ENCODE measurements at regions not wholly inside any gene's neighbourhood (a gene's known extent, or its start where the extent isn't known, plus 50 kb on each side); places are given as distances from the start of the nearest gene placed in this dataset.
A peak's percentile ranks its signal among the peaks of the same experiment; 100 is the strongest.

GRCh38 chr13:109691689-109692088 lies 94.7 kb downstream of the IRS2 start:
- H3K4me3 ChIP-seq (ENCODE audit: low read depth, low read length) = no peak overlapping the region
- H3K14ac ChIP-seq (ENCODE audit: low read length) = no peak overlapping the region
- H4K12ac ChIP-seq (ENCODE audit: low read depth, low read length) = no peak overlapping the region
- H2BK120ac ChIP-seq (ENCODE audit: insufficient read depth, low read length, poor library complexity) = no peak overlapping the region
- no peak overlapping the region for H3K4ac ChIP-seq (ENCODE audit: low read depth, low read length)
- H2AFZ ChIP-seq (ENCODE audit: insufficient read depth, low read length, poor library complexity) = no peak overlapping the region
- H3K36me3 ChIP-seq (ENCODE audit: control insufficient read depth in 1 of 2, insufficient read depth in 2 of 2, low read length in 2 of 2) = no peaks in the 10 kb centered on the region
- H4K8ac ChIP-seq (ENCODE audit: low read depth, low read length) = no peak overlapping the region
- H2AK5ac ChIP-seq (ENCODE audit: low read length) = no peak overlapping the region
- H2BK12ac ChIP-seq (ENCODE audit: low read length) = no peak overlapping the region
- H3K4me2 ChIP-seq (ENCODE audit: low read length) = no peak overlapping the region
- DNase-seq = no peak
- H2BK5ac ChIP-seq (ENCODE audit: low read depth, low read length, poor library complexity) = no peak overlapping the region
- H3K27me3 ChIP-seq (ENCODE audit: insufficient read depth, low read length) = no peaks in the 10 kb centered on the region
- H3K27ac ChIP-seq (ENCODE audit: low read depth, low read length) = no peak overlapping the region
- WGBS (ENCODE audit: extremely low coverage, insufficient coverage, insufficient read length) = no CpG with 5 or more reads among the region's 1 CpG
- H4K91ac ChIP-seq (ENCODE audit: low read depth, low read length) = no peak overlapping the region
- no peaks in the 10 kb centered on the region for H3K79me2 ChIP-seq (ENCODE audit: control insufficient read depth, insufficient read depth, low read length, poor library complexity)
- no peaks in the 10 kb centered on the region for H3K4me1 ChIP-seq (ENCODE audit: control insufficient read depth in 1 of 2, insufficient read depth in 2 of 2, low read length in 2 of 2)
- no peak overlapping the region for H3K9ac ChIP-seq (ENCODE audit: low read length)
- no peak overlapping the region for H3K23ac ChIP-seq (ENCODE audit: low read length)
- no peak overlapping the region for H3K18ac ChIP-seq (ENCODE audit: low read length)
- no peaks in the 10 kb centered on the region for H3K9me3 ChIP-seq (ENCODE audit: insufficient read depth, low read depth, low read length)
- H3K79me1 ChIP-seq (ENCODE audit: low read length) = no peaks in the 10 kb centered on the region

- Histone ChIP-seq H3K18ac (ENCODE audit: low read length) (no peak overlapping the region), H3K23ac (ENCODE audit: low read length) (no peak overlapping the region), H3K4ac (ENCODE audit: low read depth, low read length) (no peak overlapping the region), H2BK12ac (ENCODE audit: low read length) (no peak overlapping the region), H2AFZ (ENCODE audit: insufficient read depth, low read length, poor library complexity) (no peak overlapping the region), H3K27me3 (ENCODE audit: insufficient read depth, low read length) (no peaks in the 10 kb centered on the region), H4K91ac (ENCODE audit: low read depth, low read length) (no peak overlapping the region), H3K4me3 (ENCODE audit: low read depth, low read length) (no peak overlapping the region), H4K8ac (ENCODE audit: low read depth, low read length) (no peak overlapping the region), H3K27ac (ENCODE audit: low read depth, low read length) (no peak overlapping the region), H3K79me2 (ENCODE audit: control insufficient read depth, insufficient read depth, low read length, poor library complexity) (no peaks in the 10 kb centered on the region), H3K14ac (ENCODE audit: low read length) (no peak overlapping the region), H3K36me3 (ENCODE audit: control insufficient read depth in 1 of 2, insufficient read depth in 2 of 2, low read length in 2 of 2) (no peaks in the 10 kb centered on the region), H3K9me3 (ENCODE audit: insufficient read depth, low read depth, low read length) (no peaks in the 10 kb centered on the region), H4K12ac (ENCODE audit: low read depth, low read length) (no peak overlapping the region), H2BK5ac (ENCODE audit: low read depth, low read length, poor library complexity) (no peak overlapping the region), H3K4me2 (ENCODE audit: low read length) (no peak overlapping the region), H3K79me1 (ENCODE audit: low read length) (no peaks in the 10 kb centered on the region), H2AK5ac (ENCODE audit: low read length) (no peak overlapping the region), H3K9ac (ENCODE audit: low read length) (no peak overlapping the region), H2BK120ac (ENCODE audit: insufficient read depth, low read length, poor library complexity) (no peak overlapping the region), H3K4me1 (ENCODE audit: control insufficient read depth in 1 of 2, insufficient read depth in 2 of 2, low read length in 2 of 2) (no peaks in the 10 kb centered on the region)
- no peak for DNase-seq
- WGBS (ENCODE audit: extremely low coverage, insufficient coverage, insufficient read length) = no CpG with 5 or more reads among the region's 14 CpGs
These were observed 98.6 kb downstream of the IRS2 start for GRCh38 chr13:109687559-109688448.

- WGBS (ENCODE audit: extremely low coverage, insufficient coverage, insufficient read length) = no CpG with 5 or more reads among the region's 9 CpGs
- H2BK12ac ChIP-seq (ENCODE audit: low read length) = no peak overlapping the region
- H2AK5ac ChIP-seq (ENCODE audit: low read length) = no peak overlapping the region
- H3K14ac ChIP-seq (ENCODE audit: low read length) = no peak overlapping the region
- no peaks in the 10 kb centered on the region for H3K79me1 ChIP-seq (ENCODE audit: low read length)
- no peak overlapping the region for H4K12ac ChIP-seq (ENCODE audit: low read depth, low read length)
- no peaks in the 10 kb centered on the region for H3K27me3 ChIP-seq (ENCODE audit: insufficient read depth, low read length)
- no peak overlapping the region for H3K23ac ChIP-seq (ENCODE audit: low read length)
- no peak overlapping the region for H3K27ac ChIP-seq (ENCODE audit: low read depth, low read length)
- no peak overlapping the region for H2BK120ac ChIP-seq (ENCODE audit: insufficient read depth, low read length, poor library complexity)
- H3K4me3 ChIP-seq (ENCODE audit: low read depth, low read length) = no peak overlapping the region
- H2BK5ac ChIP-seq (ENCODE audit: low read depth, low read length, poor library complexity) = no peak overlapping the region
- no peak overlapping the region for H4K91ac ChIP-seq (ENCODE audit: low read depth, low read length)
- H3K4me1 ChIP-seq (ENCODE audit: control insufficient read depth in 1 of 2, insufficient read depth in 2 of 2, low read length in 2 of 2) = no peaks in the 10 kb centered on the region
- H3K9me3 ChIP-seq (ENCODE audit: insufficient read depth, low read depth, low read length) = no peaks in the 10 kb centered on the region
- no peak overlapping the region for H4K8ac ChIP-seq (ENCODE audit: low read depth, low read length)
- H3K18ac ChIP-seq (ENCODE audit: low read length) = no peak overlapping the region
- no peak overlapping the region for H2AFZ ChIP-seq (ENCODE audit: insufficient read depth, low read length, poor library complexity)
- H3K9ac ChIP-seq (ENCODE audit: low read length) = no peak overlapping the region
- DNase-seq = no peak
- no peak overlapping the region for H3K4me2 ChIP-seq (ENCODE audit: low read length)
- no peaks in the 10 kb centered on the region for H3K36me3 ChIP-seq (ENCODE audit: control insufficient read depth in 1 of 2, insufficient read depth in 2 of 2, low read length in 2 of 2)
- H3K4ac ChIP-seq (ENCODE audit: low read depth, low read length) = no peak overlapping the region
- no peaks in the 10 kb centered on the region for H3K79me2 ChIP-seq (ENCODE audit: control insufficient read depth, insufficient read depth, low read length, poor library complexity)
These were observed 101.2 kb downstream of the IRS2 start for GRCh38 chr13:109685203-109685602.

GRCh38 chr13:109684824-109685202 lies 101.6 kb downstream of the IRS2 start:
- H3K27ac ChIP-seq (ENCODE audit: low read depth, low read length) = no peak overlapping the region
- H4K12ac ChIP-seq (ENCODE audit: low read depth, low read length) = no peak overlapping the region
- no peaks in the 10 kb centered on the region for H3K79me2 ChIP-seq (ENCODE audit: control insufficient read depth, insufficient read depth, low read length, poor library complexity)
- no peak overlapping the region for H3K18ac ChIP-seq (ENCODE audit: low read length)
- no peaks in the 10 kb centered on the region for H3K4me1 ChIP-seq (ENCODE audit: control insufficient read depth in 1 of 2, insufficient read depth in 2 of 2, low read length in 2 of 2)
- no peak overlapping the region for H4K91ac ChIP-seq (ENCODE audit: low read depth, low read length)
- H3K9me3 ChIP-seq (ENCODE audit: insufficient read depth, low read depth, low read length) = no peaks in the 10 kb centered on the region
- H2AFZ ChIP-seq (ENCODE audit: insufficient read depth, low read length, poor library complexity) = no peak overlapping the region
- H3K4ac ChIP-seq (ENCODE audit: low read depth, low read length) = no peak overlapping the region
- H2AK5ac ChIP-seq (ENCODE audit: low read length) = no peak overlapping the region
- no peak overlapping the region for H3K9ac ChIP-seq (ENCODE audit: low read length)
- no peak overlapping the region for H3K23ac ChIP-seq (ENCODE audit: low read length)
- H2BK12ac ChIP-seq (ENCODE audit: low read length) = no peak overlapping the region
- H2BK5ac ChIP-seq (ENCODE audit: low read depth, low read length, poor library complexity) = no peak overlapping the region
- DNase-seq = peak in 1 of 2 donors; percentile 15
- no peak overlapping the region for H4K8ac ChIP-seq (ENCODE audit: low read depth, low read length)
- H3K79me1 ChIP-seq (ENCODE audit: low read length) = no peaks in the 10 kb centered on the region
- H3K14ac ChIP-seq (ENCODE audit: low read length) = no peak overlapping the region
- H2BK120ac ChIP-seq (ENCODE audit: insufficient read depth, low read length, poor library complexity) = no peak overlapping the region
- no peak overlapping the region for H3K4me3 ChIP-seq (ENCODE audit: low read depth, low read length)
- H3K36me3 ChIP-seq (ENCODE audit: control insufficient read depth in 1 of 2, insufficient read depth in 2 of 2, low read length in 2 of 2) = no peaks in the 10 kb centered on the region
- H3K27me3 ChIP-seq (ENCODE audit: insufficient read depth, low read length) = no peaks in the 10 kb centered on the region
- no peak overlapping the region for H3K4me2 ChIP-seq (ENCODE audit: low read length)
- WGBS (ENCODE audit: extremely low coverage, insufficient coverage, insufficient read length) = no CpG with 5 or more reads among the region's 9 CpGs

All from trophoblast cell (in vitro differentiated cells and primary cell).